ENCODE measurements at regions not wholly inside any gene's neighbourhood (a gene's known extent, or its start where the extent isn't known, plus 50 kb on each side); places are given as distances from the start of the nearest gene placed in this dataset.
A peak's percentile ranks its signal among the peaks of the same experiment; 100 is the strongest.

- TF ChIP-seq, protein P1, sequence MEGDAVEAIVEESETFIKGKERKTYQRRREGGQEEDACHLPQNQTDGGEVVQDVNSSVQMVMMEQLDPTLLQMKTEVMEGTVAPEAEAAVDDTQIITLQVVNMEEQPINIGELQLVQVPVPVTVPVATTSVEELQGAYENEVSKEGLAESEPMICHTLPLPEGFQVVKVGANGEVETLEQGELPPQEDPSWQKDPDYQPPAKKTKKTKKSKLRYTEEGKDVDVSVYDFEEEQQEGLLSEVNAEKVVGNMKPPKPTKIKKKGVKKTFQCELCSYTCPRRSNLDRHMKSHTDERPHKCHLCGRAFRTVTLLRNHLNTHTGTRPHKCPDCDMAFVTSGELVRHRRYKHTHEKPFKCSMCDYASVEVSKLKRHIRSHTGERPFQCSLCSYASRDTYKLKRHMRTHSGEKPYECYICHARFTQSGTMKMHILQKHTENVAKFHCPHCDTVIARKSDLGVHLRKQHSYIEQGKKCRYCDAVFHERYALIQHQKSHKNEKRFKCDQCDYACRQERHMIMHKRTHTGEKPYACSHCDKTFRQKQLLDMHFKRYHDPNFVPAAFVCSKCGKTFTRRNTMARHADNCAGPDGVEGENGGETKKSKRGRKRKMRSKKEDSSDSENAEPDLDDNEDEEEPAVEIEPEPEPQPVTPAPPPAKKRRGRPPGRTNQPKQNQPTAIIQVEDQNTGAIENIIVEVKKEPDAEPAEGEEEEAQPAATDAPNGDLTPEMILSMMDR (IDR thresholded peaks at IDR 0.05; ENCODE audit: insufficient read depth, low read depth, low read length), result no peak
Observed at GRCh38 chr5:124919747-124920525, 173.5 kb upstream of the ZNF608 start.

GRCh38 chr5:124920909-124921666, 174.6 kb upstream of the ZNF608 start:
- H3K4me3 ChIP-seq (ENCODE audit: low read depth, low read length), result no peak overlapping the region
- TF ChIP-seq, protein P1 (IDR thresholded peaks at IDR 0.05; ENCODE audit: insufficient read depth, low read depth, low read length), result no peak
- no peak for DNase-seq (ENCODE audit: low read depth)

More at GRCh38 chr5:124919747-124920525, 173.5 kb upstream of the ZNF608 start:
- no peak overlapping the region for H3K4me3 ChIP-seq (ENCODE audit: low read depth, low read length)
- DNase-seq (ENCODE audit: low read depth), result no peak

DNA sequence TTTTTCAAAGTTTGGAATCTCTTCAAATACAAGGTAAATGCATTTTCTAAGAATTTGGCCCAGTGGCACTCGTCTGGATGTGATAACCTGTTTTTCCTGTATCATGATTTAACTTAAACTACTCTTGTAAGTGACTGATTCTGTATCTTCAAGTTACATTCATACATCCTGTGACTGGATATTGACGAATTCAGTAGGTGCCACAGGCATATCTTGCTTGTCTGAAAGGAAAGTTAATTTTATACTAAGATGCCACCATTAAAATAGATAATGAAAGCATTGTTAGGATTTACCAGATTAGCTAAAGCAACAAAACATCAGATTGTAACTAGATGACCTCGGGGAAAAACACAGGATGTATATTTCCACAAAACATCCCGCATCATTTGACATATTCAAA, 175.3 kb upstream of the ZNF608 start:
- TF ChIP-seq, protein P1 (IDR thresholded peaks at IDR 0.05; ENCODE audit: insufficient read depth, low read depth, low read length), result no peak
- DNase-seq (ENCODE audit: low read depth), result no peak
- H3K4me3 ChIP-seq (ENCODE audit: low read depth, low read length), result no peak overlapping the region

GRCh38 chr5:124922255-124922975, 176.0 kb upstream of the ZNF608 start:
- no peak overlapping the region for H3K4me3 ChIP-seq (ENCODE audit: low read depth, low read length)
- TF ChIP-seq, protein P1 (IDR thresholded peaks at IDR 0.05; ENCODE audit: insufficient read depth, low read depth, low read length), result no peak
- peak; percentile 10 for DNase-seq (ENCODE audit: low read depth)

GRCh38 chr5:124923131-124923530, 176.7 kb upstream of the ZNF608 start:
- DNase-seq (ENCODE audit: low read depth), result peak; percentile 45
- H3K4me3 ChIP-seq (ENCODE audit: low read depth, low read length), result no peak overlapping the region
- TF ChIP-seq, protein P1 (IDR thresholded peaks at IDR 0.05; ENCODE audit: insufficient read depth, low read depth, low read length), result no peak

DNA sequence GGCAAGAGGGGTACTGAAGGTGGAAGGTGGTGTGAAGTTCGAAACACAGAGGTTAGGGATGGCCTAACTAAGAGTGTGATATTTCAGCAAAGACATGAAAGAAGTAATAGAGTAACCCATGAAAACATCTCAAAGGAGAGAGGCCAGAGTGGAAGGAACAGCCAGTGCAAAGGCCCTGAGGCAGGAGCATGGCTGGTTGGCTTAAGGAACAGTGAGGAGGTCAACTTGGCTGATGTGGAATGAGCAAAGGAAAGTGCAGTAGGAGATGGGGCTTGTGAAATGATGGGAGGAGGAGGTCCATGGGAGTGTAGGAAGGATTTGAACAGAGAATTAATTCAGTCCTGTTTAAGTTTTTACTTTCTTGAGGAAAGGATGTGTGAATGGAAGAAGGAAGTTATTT, 178.3 kb upstream of the ZNF608 start:
- no peak for DNase-seq (ENCODE audit: low read depth)
- TF ChIP-seq, protein P1 (IDR thresholded peaks at IDR 0.05; ENCODE audit: insufficient read depth, low read depth, low read length), result no peak
- no peak overlapping the region for H3K4me3 ChIP-seq (ENCODE audit: low read depth, low read length)

Measured in fibroblast of villous mesenchyme (primary cell).